MM.1S (cell line): ENCODE measurements at regions not wholly inside any gene's neighbourhood (a gene's known extent, or its start where the extent isn't known, plus 50 kb on each side); places are given as distances from the start of the nearest gene placed in this dataset.

ENCODE experiments used
- DNase-seq: peaks from one replicate; pipeline ENCODE4 v3.0.0-alpha.2; 2015
- H2AFZ ChIP-seq: fragments of 300-600 bp; sonication (generic); 2 replicates; pipeline ENCODE4 v1.6.0; 2016; ENCODE audit warnings: antibody characterized with exemption, low read length
- H3F3A ChIP-seq: fragments of 300-600 bp; sonication (generic); 2 replicates; pipeline ENCODE4 v1.6.1; 2016; ENCODE audit warnings: mild to moderate bottlenecking, antibody characterized with exemption, low read length, moderate library complexity, mixed read lengths; ENCODE audit not compliant: insufficient read depth
- H3K27ac ChIP-seq: fragments of 300-600 bp; sonication (generic); 2 replicates; pipeline ENCODE4 v1.5.1; 2016; ENCODE audit warnings: mild to moderate bottlenecking, low read length
- H3K27me3 ChIP-seq: fragments of 300-600 bp; sonication (generic); replicated peaks from 2 replicates; pipeline ENCODE4 v1.6.0; 2016; ENCODE audit warnings: low read length; ENCODE audit not compliant: insufficient read depth
- H3K36me3 ChIP-seq: fragments of 300-600 bp; sonication (generic); replicated peaks from 2 replicates; pipeline ENCODE4 v1.6.1; 2016; ENCODE audit warnings: mild to moderate bottlenecking, low read length, mixed read lengths; ENCODE audit not compliant: insufficient read depth
- H3K4me1 ChIP-seq: fragments of 300-600 bp; sonication (generic); 2 replicates; pipeline ENCODE4 v1.6.1; 2016; ENCODE audit warnings: low read length, mixed read lengths
- H3K4me2 ChIP-seq: fragments of 300-600 bp; sonication (generic); 2 replicates; pipeline ENCODE4 v1.6.0; 2016; ENCODE audit warnings: low read depth, low read length
- H3K4me3 ChIP-seq: fragments of 300-600 bp; sonication (generic); 2 replicates; pipeline ENCODE4 v1.5.1; 2016; ENCODE audit warnings: low read length, mixed read lengths
- H3K79me2 ChIP-seq: fragments of 300-600 bp; sonication (generic); 2 replicates; pipeline ENCODE4 v1.6.1; 2016; ENCODE audit warnings: mixed run types, low read length, mixed read lengths
- H3K9ac ChIP-seq: fragments of 300-600 bp; sonication (generic); 2 replicates; pipeline ENCODE4 v1.6.1; 2016; ENCODE audit warnings: low read length, mixed read lengths
- H3K9me2 ChIP-seq: fragments of 300-600 bp; sonication (generic); replicated peaks from 2 replicates; pipeline ENCODE4 v1.6.1; 2016; ENCODE audit warnings: mild to moderate bottlenecking, low read length, mixed read lengths; ENCODE audit not compliant: insufficient read depth
- H3K9me3 ChIP-seq: fragments of 300-600 bp; sonication (generic); replicated peaks from 2 replicates; pipeline ENCODE4 v1.6.1; 2016; ENCODE audit warnings: mild to moderate bottlenecking, low read length, mixed read lengths; ENCODE audit not compliant: insufficient read depth
- H4K20me1 ChIP-seq: fragments of 300-600 bp; sonication (generic); 2 replicates; pipeline ENCODE4 v1.6.1; 2016; ENCODE audit warnings: mild to moderate bottlenecking, low read length, moderate library complexity, mixed read lengths; ENCODE audit not compliant: insufficient read depth
- CTCF ChIP-seq: fragments of 300-600 bp; sonication (generic); IDR thresholded peaks from 2 replicates; pipeline ENCODE4 v1.5.1; 2016; ENCODE audit warnings: antibody characterized with exemption, low read length, mixed read lengths
- EZH2 ChIP-seq: fragments of 300-600 bp; sonication (generic); optimal IDR thresholded peaks from 2 replicates; pipeline ENCODE3; 2017; ENCODE audit warnings: low read depth, mild to moderate bottlenecking, antibody characterized with exemption, low read length, mixed read lengths
- EZH2phosphoT487 ChIP-seq: fragments of 300-600 bp; sonication (generic); IDR thresholded peaks from 2 replicates; pipeline ENCODE4 v1.6.1; 2018; ENCODE audit warnings: antibody characterized with exemption, low read length

DNA sequence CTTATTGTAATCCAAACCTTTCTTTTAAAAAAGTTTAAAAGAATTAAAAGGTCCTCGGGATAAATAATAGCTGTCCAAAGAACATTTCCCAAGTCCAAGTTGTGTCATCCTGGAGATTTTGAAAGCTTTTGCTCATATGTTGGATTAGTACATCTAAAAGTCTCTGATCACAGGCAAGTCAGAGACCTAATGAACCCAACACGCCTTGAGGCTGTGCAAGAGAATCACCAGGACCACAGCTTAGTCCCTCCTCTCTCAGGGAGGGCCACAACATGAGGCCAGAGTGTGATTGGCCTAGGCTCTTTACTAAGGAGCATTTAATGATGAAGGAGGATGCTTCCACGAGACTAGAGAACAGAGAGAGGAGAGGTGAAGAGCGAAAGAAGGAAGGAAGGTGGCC, 98.7 kb upstream of the OR5AK2 start:
- Histone ChIP-seq H3K4me3 (no peak overlapping the region), H2AFZ (no peak overlapping the region), H3K4me2 (no peak overlapping the region), H3K27me3 (no peaks in the 10 kb centered on the region), H3K9ac (no peak overlapping the region), H3K9me2 (no peaks in the 10 kb centered on the region), H3K79me2 (no peaks in the 10 kb centered on the region), H3K9me3 (no peaks in the 10 kb centered on the region), H3K36me3 (no peaks in the 10 kb centered on the region), H3K27ac (no peak overlapping the region), H3K4me1 (no peaks in the 10 kb centered on the region), H4K20me1 (no peaks in the 10 kb centered on the region), H3F3A (no peaks in the 10 kb centered on the region)
- DNase-seq = no peak
- no peak for TF ChIP-seq EZH2phosphoT487
- TF ChIP-seq CTCF = no peak
- TF ChIP-seq EZH2 = no peak

- Histone ChIP-seq H3K4me2 (no peak overlapping the region), H3K9me2 (no peaks in the 10 kb centered on the region), H3K9ac (no peak overlapping the region), H3K4me1 (no peaks in the 10 kb centered on the region), H3K79me2 (no peaks in the 10 kb centered on the region), H3K27ac (no peak overlapping the region), H3K27me3 (no peaks in the 10 kb centered on the region), H3K4me3 (no peak overlapping the region), H3K9me3 (no peaks in the 10 kb centered on the region), H2AFZ (no peak overlapping the region), H3K36me3 (no peaks in the 10 kb centered on the region), H3F3A (no peaks in the 10 kb centered on the region), H4K20me1 (no peaks in the 10 kb centered on the region)
- TF ChIP-seq CTCF = no peak
- TF ChIP-seq EZH2phosphoT487 = no peak
- no peak for TF ChIP-seq EZH2
- DNase-seq = no peak
Measured at GRCh38 chr11:56887940-56888339, 100.8 kb upstream of the OR5AK2 start.

DNA sequence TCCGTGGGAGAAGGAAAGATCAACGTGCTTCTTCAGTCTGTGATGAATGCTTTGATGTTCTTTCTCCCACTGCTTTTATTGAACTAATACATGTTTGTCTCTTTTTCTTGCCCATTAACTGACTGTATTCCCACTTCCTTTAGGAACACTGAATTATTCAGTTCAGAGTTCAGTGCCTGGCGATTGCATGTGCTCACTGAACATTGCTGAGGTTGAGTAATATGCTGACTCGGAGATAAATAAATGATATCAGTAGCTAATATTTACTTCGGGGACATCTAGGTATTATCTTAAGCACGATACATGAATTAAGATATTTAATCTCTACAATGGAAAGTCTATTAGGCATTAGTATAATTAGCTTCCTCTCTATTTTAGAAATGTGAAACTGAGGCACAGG, 102.3 kb upstream of the OR5AK2 start:
- H3K9ac ChIP-seq = no peak overlapping the region
- no peak overlapping the region for H3K4me3 ChIP-seq
- no peaks in the 10 kb centered on the region for H3K9me2 ChIP-seq
- TF ChIP-seq EZH2 (no peak), EZH2phosphoT487 (no peak), CTCF (no peak)
- H3K9me3 ChIP-seq = no peaks in the 10 kb centered on the region
- no peaks in the 10 kb centered on the region for H3K4me1 ChIP-seq
- no peaks in the 10 kb centered on the region for H3K79me2 ChIP-seq
- no peak overlapping the region for H2AFZ ChIP-seq
- no peaks in the 10 kb centered on the region for H3K36me3 ChIP-seq
- H4K20me1 ChIP-seq = no peaks in the 10 kb centered on the region
- H3K27me3 ChIP-seq = no peaks in the 10 kb centered on the region
- H3K4me2 ChIP-seq = no peak overlapping the region
- no peaks in the 10 kb centered on the region for H3F3A ChIP-seq
- DNase-seq = no peak
- H3K27ac ChIP-seq = no peak overlapping the region

DNA sequence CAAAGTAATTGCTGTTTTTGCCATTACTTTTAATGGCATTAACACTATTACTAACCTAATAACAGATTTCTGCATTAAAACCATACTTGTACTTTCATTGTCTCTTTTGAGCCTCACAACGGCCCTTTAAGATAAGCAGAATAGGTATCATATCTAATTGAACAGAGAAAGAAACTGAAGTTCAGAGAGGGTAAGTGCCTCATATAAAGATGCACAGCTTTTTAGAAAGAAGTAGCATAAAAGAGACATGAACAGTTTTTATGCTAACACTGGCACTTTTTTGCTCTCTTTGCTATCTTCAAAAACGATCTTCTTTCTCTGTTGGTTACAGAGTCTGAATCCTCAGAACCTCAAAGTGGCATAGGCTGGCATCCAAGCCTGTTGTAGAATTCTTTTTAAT, 102.9 kb upstream of the OR5AK2 start:
- no peaks in the 10 kb centered on the region for H3K9me3 ChIP-seq

More for the DNA sequence above, 102.9 kb upstream of the OR5AK2 start:
- TF ChIP-seq EZH2 (no peak), EZH2phosphoT487 (no peak), CTCF (no peak)
- Histone ChIP-seq H2AFZ (no peak overlapping the region), H3K4me3 (no peak overlapping the region), H3K4me2 (no peak overlapping the region), H3K9me2 (no peaks in the 10 kb centered on the region), H3K27me3 (no peaks in the 10 kb centered on the region), H3K79me2 (no peaks in the 10 kb centered on the region), H3K9ac (no peak overlapping the region), H3K4me1 (no peaks in the 10 kb centered on the region), H3F3A (no peaks in the 10 kb centered on the region), H3K36me3 (no peaks in the 10 kb centered on the region), H3K27ac (no peak overlapping the region), H4K20me1 (no peaks in the 10 kb centered on the region)
- no peak for DNase-seq
